ENCODE measurements at regions not wholly inside any gene's neighbourhood (a gene's known extent, or its start where the extent isn't known, plus 50 kb on each side); places are given as distances from the start of the nearest gene placed in this dataset.

GRCh38 chr11:64437426-64437825, 78.5 kb downstream of the RPS6KA4 start:
- no peak for TF ChIP-seq EGR1 (IDR thresholded peaks at IDR 0.05)
- TF ChIP-seq YY1 (IDR thresholded peaks at IDR 0.05; ENCODE audit: low read depth), result no peak
- TF ChIP-seq RAD21 (IDR thresholded peaks at IDR 0.05; ENCODE audit: low read depth), result no peak
- TF ChIP-seq MAX (IDR thresholded peaks at IDR 0.05), result no peak
- no peak for TF ChIP-seq CREB1 (IDR thresholded peaks at IDR 0.05; ENCODE audit: low read depth)
- TF ChIP-seq EP300 (IDR thresholded peaks at IDR 0.05; ENCODE audit: borderline replicate concordance), result no peak
- no peak for TF ChIP-seq REST (IDR thresholded peaks at IDR 0.05; ENCODE audit: low read depth)
- no peak for TF ChIP-seq NFIC (IDR thresholded peaks at IDR 0.05)
- TF ChIP-seq FOXM1 (IDR thresholded peaks at IDR 0.05; ENCODE audit: borderline replicate concordance, low read depth), result no peak
- no peak for TF ChIP-seq TAF1 (IDR thresholded peaks at IDR 0.05; ENCODE audit: low read depth)
- TF ChIP-seq TEAD4 (IDR thresholded peaks at IDR 0.05), result no peak
- TF ChIP-seq TCF12 (IDR thresholded peaks at IDR 0.05; ENCODE audit: low read depth), result no peak
- no peak for TF ChIP-seq CEBPB (IDR thresholded peaks at IDR 0.05)
- no peak for TF ChIP-seq ZBTB7A (IDR thresholded peaks at IDR 0.05; ENCODE audit: low read depth)
